GM18505 (cell line): ENCODE measurements at regions not wholly inside any gene's neighbourhood (a gene's known extent, or its start where the extent isn't known, plus 50 kb on each side); places are given as distances from the start of the nearest gene placed in this dataset.

Experiments
- ATAC-seq: cut with Tn5 transposase; IDR thresholded peaks from one replicate; pipeline ENCODE4 v1.9.1; 2021; ENCODE audit not compliant: unreplicated experiment
- POLR2A ChIP-seq: IDR thresholded peaks from 4 replicates; pipeline ENCODE4 v1.6.1; 2011; ENCODE audit warnings: borderline replicate concordance; ENCODE audit not compliant: insufficient read depth, insufficient read length; ENCODE audit errors: extremely low read depth

DNA sequence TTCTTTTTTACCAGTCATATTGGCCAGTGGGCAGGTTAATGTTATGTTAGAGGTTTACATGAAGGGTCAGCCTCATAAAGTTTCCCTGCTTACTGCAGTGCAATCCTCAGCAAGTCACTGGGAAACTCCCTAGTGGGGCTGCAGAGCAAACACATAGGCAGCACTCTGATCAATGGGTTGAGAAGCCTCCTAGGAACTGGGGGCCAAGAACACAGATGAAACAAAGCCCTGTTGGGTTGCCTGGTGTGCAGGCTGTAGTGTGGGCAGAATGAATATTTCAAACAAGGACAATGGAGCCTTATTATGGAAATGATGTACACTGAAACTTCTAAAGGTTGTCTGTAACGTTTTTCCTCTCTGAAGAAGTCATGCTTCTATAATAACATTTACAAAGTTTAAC is 431.6 kb upstream of the PTBP2 start:
- ATAC-seq = no peak
- TF ChIP-seq POLR2A = no peak

DNA sequence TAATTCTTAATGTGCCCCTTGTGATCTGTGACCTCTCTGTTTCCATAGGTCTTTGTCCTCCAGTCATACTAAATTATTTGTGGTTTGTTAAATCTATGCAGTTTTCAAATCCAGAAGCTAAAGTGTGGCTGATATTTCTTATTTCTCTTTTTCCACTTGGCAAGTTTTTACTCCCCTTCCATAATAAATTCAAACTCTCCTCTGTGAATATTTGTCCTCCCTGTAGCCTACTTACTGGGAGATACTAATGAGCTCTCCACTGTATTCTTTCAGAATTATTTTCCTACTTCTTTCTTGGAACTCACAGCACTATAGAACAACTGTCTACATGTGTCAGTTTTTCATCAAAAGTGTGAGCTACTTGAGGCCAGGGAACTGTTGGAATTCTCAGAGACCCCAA is 430.8 kb upstream of the PTBP2 start:
- no peak for ATAC-seq
- no peak for TF ChIP-seq POLR2A

- no peak for TF ChIP-seq POLR2A
- no peak for ATAC-seq
Measured at GRCh38 chr1:96291468-96291867, 430.1 kb upstream of the PTBP2 start.

DNA sequence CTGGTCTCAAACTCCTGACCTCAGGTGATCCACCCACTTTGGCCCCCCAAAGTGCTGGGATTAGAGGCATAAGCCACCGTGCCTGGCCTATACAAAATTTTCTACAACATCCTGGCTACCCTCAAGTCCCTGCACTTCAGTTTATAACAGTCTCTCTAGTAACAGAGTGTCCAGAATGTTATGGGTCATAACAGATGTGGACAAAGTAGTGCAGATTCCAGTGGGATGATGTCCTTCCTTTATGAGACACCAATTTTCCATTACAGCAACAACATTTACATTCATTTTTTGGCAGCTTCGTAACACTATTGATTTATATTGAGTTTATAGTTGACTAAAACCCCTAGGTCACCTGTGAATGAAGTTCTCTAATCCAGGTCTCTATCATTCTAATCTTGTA is 429.4 kb upstream of the PTBP2 start:
- ATAC-seq = no peak
- no peak for TF ChIP-seq POLR2A

DNA sequence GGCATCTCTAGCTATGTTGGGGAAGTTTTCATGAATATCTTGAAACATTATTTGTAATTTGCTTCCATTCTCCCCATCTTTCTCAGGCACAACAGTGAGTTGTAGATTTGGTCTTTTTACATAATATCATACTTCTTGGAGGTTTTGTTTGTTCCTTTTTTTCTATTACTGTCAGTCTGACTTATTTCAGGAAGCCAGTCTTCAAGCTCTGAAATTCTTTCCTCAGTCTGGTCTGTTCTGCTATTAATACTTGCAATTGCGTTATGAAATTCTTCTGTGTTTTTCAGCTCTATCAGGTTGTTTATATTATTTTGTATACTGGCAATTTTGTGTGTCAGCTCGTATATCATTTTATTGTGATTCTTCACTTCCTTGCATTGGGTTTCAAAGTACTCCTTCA is 424.6 kb upstream of the PTBP2 start:
- no peak for ATAC-seq
- TF ChIP-seq POLR2A = no peak

DNA sequence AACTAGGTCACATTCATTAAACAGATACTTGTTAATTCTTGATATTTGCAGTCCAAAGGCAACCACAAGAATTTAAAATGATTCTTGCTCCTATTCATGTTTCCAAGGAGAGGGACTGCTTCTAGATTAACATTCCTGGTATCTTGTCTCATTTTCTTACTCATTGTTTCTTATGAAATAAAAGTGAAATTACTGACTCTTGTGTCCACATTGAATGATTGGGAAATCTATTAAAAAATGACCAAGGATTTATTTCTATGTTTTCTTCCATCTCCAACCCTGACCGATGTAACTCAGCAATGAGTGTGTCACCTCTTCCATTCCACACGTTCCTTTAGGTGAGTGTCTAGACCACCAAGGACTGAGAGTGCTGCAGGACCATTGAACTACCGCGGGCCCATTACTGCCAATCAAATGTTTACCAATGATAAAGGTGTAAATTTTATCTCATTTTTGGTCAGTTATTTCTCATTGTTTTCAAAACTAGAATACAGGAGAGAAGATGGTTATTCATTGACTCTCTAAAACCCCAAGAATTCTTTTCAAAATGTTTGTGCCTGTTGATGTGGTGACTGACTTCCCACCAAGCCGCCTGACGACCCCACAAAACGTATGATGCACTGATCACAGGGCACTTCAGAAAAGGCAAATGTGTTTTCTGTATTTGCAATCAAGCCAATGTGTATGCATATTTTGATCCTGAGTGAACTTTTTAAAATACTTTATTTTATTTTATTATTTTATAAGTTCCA is 414.6 kb upstream of the PTBP2 start:
- TF ChIP-seq POLR2A = no peak
- no peak for ATAC-seq

DNA sequence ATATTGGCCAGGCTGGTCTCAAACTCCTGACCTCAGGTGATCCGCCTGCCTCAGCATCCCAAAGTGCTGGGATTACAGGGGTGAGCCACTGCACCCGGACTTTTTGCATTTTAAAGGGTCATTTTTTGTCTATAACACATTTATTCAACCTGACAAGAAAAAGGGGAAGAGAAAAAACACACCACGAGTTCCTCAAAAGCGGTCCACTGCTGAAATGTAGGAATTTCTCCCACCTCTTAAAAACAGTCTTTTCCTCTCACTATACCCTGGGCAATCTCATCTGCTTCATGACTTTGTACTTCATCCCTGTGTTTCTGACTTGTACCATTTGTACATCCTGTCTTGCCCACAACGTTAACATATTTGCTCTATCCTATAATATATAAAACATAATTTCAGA is 413.3 kb upstream of the PTBP2 start:
- no peak for ATAC-seq
- no peak for TF ChIP-seq POLR2A

DNA sequence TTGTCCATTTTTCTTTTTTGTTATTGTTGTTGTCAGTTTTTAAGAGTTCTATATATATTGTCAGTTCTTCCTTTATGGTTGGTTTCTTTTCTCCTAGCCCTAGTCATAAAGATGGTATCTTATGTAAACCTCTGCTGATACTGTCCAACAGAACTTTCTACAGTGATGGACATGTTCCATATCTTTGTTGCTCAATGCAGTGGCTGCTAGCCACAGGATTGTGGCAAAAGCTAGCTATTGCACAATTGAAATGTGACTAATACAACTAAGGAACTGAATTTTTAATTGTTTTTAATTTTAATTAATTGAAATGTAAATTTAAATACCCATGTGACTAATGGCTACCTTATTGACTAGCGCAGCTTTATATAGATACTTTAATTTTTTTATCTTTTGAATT is 411.8 kb upstream of the PTBP2 start:
- ATAC-seq = no peak
- no peak for TF ChIP-seq POLR2A

GRCh38 chr1:96313216-96313615 is 408.4 kb upstream of the PTBP2 start:
- ATAC-seq = no peak
- TF ChIP-seq POLR2A = no peak

- TF ChIP-seq POLR2A = no peak
- no peak for ATAC-seq
Measured at GRCh38 chr1:96329121-96329520, 392.5 kb upstream of the PTBP2 start.

GRCh38 chr1:96331596-96331995 is 390.0 kb upstream of the PTBP2 start:
- ATAC-seq = no peak
- no peak for TF ChIP-seq POLR2A

DNA sequence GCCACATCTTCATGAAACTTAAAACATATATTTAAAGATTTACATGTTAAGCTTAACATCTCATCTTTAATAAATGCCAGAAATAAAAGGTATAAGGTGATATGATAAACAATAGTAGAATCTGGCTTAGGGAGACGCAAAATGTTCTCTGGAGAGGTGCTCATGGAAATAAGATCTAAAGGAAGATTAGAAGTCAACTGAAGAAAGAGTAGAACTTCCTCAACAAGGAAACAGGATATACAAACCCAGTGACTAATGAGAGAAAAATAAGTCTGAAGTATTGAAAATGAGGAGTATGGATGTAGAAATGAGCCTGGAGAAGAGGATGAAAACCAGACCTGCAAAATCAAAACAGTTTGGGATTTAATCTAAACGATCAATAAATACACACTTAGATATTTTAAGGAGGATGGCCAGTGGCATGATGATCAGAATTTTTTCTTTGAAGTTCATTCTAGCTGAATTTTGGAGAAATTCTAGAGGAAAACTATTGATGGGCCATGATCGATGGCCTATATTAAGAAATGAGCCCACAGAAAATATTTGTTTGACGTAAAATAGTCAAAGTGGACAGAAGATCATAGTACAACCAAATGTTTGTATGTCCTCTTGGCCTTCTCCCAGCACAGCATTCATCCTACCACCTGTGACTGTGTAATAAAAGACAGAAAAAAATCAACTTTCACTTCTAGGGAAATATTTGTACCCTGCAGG is 387.9 kb upstream of the PTBP2 start:
- no peak for ATAC-seq

GRCh38 chr1:96334236-96334557 is 387.4 kb upstream of the PTBP2 start:
- TF ChIP-seq POLR2A = no peak

More for the DNA sequence above, 387.9 kb upstream of the PTBP2 start:
- TF ChIP-seq POLR2A = no peak

GRCh38 chr1:96338622-96339021 is 383.0 kb upstream of the PTBP2 start:
- no peak for ATAC-seq
- TF ChIP-seq POLR2A = no peak

More at GRCh38 chr1:96334236-96334557, 387.4 kb upstream of the PTBP2 start:
- no peak for ATAC-seq

GRCh38 chr1:96340686-96341085 is 380.9 kb upstream of the PTBP2 start:
- no peak for ATAC-seq
- TF ChIP-seq POLR2A = no peak

- no peak for ATAC-seq
- TF ChIP-seq POLR2A = no peak
Measured at GRCh38 chr1:96346719-96347118, 374.9 kb upstream of the PTBP2 start.
